Fibroblast of skin of scalp (primary cell): ENCODE measurements at regions not wholly inside any gene's neighbourhood (a gene's known extent, or its start where the extent isn't known, plus 50 kb on each side); places are given as distances from the start of the nearest gene placed in this dataset.
"Not testable (repeated sequence)": the region's sequence is repeated elsewhere in the genome, so short reads cannot be mapped to it uniquely, and the experiment has no call there.

Experiments
- DNase-seq: peaks from one replicate; pipeline ENCODE4 v3.0.0-alpha.2; 2013

- DNase-seq: no peak
These were observed 132.3 kb downstream of the CSNK2A3 start for GRCh38 chr11:11220786-11221185.

- DNase-seq: no peak
These were observed 134.4 kb downstream of the CSNK2A3 start for GRCh38 chr11:11218629-11218986.

DNA sequence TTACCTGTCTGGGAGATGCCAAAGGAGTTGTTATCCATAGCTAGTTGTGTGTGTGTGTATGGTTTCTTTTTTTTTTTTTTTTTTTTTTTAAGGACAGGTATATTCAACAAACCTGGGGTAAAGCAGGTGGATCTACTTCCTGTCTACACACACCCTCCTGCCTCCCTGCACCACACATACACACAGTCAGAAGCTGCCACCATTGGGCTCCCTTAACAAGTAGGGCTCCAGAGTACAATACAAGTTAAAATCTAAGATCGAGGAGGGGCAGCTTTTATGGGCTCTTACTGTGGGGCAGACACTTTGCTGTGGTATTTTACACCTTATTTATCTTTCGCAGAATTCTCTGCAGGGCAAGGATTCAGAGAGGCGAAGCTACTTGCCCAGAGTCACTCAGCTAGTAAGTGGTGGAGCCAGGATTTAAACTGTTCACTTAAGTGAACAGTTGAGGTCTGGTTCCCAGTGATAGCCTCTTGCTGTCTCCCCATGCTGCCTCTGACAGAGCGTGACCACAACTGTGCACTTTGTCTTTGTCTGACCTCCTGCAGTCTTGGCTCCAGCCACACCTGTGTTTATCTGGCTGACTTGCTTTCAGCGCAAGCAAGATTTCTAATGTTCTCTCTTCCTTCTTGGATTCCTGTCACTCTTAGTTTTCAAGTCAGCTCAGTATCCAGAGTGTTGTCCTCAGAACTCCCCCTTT, 135.0 kb downstream of the CSNK2A3 start:
- DNase-seq: no peak

- no peak for DNase-seq
These were observed 135.6 kb downstream of the CSNK2A3 start for GRCh38 chr11:11217289-11217928.

GRCh38 chr11:11215944-11216343, 137.1 kb downstream of the CSNK2A3 start:
- no peak for DNase-seq

DNA sequence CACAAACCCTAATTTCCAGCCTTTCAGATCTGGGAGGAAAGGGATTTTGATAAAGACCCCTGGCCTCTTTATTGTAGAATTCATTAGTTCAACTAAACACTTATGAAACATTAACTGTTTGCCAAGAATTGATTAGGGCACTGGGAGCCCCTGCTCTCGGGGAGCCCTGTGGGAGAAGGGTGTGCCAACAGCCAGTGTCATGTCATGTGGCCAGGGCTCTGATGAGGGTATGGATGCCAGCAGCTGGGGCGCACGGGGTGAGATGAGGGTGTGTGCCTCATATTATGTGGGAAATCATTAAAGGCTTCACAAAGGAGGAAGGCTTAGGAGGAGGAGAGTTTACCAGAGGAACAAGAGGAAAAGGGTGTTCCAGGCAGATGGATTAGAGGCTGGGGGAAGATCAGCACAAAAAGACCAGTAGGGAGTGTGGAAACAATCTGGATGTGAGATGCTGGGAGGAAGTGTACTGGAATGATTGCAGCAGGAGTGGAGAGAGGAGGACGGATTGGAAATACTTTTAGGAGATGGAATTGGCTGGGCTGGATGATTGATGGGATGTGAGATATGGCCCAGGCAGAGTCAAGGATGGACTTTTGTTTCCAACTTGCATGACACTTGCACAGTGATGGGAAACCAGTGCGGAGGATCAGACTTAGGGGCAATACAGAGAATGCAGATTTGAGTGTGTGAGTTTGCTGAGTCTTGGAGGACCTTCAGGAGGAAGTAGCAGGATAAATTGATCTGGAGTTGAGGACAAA, 137.8 kb downstream of the CSNK2A3 start:
- DNase-seq: no peak

DNA sequence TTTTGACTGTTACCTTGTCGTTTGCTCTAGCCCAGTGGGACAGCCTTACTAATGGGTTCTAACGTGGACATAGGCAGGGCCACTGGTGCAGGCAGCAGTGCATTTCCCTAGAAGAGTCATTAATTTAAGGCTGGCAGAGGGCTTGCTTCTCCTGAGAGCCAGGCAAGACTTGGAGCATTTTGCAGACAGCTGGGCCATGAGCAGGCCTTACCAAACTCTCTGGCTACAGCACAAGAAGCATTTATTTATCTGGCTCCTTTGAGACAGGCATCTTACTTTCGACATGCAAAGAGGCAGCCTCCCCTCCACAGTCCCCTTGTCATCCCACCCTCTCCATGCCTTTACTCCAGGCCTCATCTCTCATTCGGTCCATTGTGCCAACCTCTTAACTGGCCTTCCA, 139.9 kb downstream of the CSNK2A3 start:
- no peak for DNase-seq

DNA sequence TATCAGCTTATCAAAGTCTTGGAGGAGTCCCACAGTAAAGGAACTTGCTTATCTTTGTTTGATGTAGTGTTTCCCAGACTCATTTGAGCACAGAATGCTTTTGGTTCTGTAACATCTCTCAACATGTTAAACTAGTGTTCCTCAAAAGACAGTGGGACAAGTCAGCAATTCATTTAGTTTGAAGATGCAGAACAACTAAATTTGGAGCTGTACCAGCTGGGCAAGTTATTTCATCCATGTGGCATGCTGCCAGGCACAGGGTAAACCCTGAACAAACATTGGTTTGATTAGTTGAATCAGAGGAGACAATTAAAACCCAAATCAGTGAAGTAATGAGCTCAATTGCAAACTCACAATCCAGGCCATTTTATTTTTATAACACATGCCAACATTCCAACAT, 141.2 kb downstream of the CSNK2A3 start:
- no peak for DNase-seq

- no peak for DNase-seq
These were observed 141.9 kb downstream of the CSNK2A3 start for GRCh38 chr11:11211186-11211585.

DNA sequence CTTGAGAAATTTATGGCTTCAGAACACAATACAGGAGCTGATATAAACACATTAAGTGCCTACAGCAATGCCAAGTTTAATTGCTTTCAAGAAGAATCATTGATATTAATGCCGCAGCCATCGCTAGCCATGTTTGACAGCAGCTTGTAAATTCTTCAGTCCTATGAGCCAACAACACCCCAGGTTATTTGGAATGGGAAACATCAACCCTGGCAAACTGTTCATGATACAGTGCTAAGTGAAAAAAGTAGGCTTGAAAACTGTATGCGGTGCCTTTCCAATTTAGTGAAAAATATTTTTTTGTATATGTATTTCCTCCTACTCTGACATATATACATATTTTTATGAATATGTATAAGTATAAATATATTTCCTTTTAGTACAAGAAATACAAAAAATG, 142.6 kb downstream of the CSNK2A3 start:
- no peak for DNase-seq

DNA sequence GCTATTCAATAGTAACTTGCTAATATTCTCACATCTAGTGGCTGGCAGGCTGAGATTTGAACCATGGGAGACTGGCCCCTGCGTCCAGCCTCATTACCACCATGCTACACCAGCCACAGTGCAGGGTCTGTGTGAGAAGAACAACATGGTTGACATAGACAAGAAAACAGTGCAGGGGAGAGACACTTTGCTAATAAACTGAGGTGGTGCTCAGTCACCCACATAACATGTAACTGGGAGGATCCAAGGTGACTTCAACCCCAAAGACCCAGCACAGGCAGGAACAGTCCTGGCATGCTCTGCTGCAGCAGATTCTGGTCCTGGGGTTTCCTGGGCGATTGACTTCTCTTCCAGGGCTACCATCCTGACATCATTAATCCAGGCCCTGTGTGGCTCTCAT, 143.1 kb downstream of the CSNK2A3 start:
- DNase-seq: no peak

GRCh38 chr11:11208994-11209393, 144.1 kb downstream of the CSNK2A3 start:
- DNase-seq: no peak

GRCh38 chr11:11207428-11207827, 145.6 kb downstream of the CSNK2A3 start:
- peak; percentile 14 for DNase-seq

DNA sequence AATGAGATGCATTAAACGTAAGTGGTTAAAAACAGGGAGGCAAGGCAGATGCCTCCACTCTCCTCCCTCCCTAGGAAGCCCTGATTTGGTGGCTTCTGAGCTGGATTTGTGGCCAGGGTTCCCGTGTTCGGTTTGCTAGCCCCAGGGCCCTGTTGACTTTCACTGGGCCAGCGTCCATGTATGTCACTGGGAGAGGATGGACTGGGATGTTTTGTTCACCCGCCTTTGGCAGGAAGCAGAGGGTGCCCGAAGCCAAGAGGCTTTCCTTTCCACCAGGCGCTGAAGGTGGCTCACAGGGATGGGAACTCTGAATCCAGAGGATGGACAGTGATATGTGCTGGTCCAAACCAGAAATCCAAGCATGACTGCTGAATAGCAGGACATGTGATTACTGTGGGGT, 146.6 kb downstream of the CSNK2A3 start:
- DNase-seq: no peak

GRCh38 chr11:11202885-11203284, 150.2 kb downstream of the CSNK2A3 start:
- DNase-seq: no peak

DNA sequence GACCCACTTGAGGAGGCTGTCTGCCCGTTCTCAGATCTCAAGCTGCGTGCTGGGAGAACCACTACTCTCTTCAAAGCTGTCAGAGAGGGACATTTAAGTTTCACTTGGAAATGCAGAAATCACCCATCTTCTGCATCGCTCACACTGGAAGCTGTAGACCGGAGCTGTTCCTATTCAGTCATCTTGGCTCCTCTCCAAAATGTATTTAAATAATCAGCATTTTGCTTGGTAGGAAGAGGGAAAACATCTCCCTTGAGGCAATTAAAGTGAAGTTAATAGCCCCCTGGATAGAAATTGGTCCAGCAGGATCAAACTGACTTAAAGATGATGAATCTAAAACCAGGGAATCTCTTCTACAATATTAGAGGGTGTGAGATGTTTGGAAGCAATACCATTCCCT, 151.7 kb downstream of the CSNK2A3 start:
- DNase-seq: not testable (repeated sequence)

- DNase-seq: no peak
These were observed 160.5 kb downstream of the CSNK2A3 start for GRCh38 chr11:11192541-11192940.

GRCh38 chr11:11189506-11189905, 163.5 kb downstream of the CSNK2A3 start:
- no peak for DNase-seq

GRCh38 chr11:11186249-11186648, 166.8 kb downstream of the CSNK2A3 start:
- DNase-seq: no peak

GRCh38 chr11:11182261-11182660, 170.8 kb downstream of the CSNK2A3 start:
- no peak for DNase-seq

DNA sequence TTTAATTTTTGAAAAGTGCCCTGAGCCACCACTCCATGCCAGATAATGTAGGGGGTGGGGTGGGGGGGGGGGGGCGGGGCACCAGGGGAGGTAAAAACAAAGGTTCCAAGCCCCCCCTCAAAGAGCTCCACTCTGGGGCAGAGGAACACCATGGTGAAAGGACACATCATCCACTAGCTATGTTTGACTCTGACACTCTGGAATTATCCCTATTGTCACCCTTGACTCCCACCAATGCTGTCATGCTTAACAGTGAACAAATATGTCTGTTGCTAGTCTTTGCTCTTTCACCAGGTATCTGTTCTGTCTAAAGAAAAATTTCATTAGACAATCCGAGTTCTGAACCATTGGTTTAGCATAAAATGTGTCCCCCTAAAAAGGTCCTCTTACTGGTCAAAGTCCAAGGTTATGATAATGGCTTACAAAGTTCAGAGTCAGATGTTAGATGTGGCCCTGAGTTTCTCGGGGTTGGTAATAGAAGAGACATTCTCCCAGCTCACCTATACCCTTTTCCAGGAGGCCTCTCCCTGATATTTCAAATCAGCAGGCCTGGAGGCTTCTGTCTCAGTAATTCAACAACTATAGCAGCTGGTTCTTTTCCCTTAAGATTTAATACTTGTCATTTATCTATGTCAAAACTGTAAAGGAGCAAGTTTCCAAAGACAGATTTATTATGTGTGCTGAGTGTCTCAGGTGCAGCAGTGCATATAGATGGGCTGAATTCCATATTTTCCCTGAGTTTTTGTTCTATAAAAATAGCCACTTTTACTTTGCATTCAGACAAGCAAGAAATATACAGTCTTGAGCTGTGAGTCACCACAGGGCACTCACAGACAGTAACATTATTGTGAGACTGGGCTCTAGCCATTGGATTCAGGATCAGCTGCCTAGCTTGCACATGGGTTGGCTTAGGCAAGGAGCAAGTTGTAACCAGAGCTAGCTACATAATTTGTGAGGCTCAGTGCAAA, 174.1 kb downstream of the CSNK2A3 start:
- peak; percentile 88 for DNase-seq

DNA sequence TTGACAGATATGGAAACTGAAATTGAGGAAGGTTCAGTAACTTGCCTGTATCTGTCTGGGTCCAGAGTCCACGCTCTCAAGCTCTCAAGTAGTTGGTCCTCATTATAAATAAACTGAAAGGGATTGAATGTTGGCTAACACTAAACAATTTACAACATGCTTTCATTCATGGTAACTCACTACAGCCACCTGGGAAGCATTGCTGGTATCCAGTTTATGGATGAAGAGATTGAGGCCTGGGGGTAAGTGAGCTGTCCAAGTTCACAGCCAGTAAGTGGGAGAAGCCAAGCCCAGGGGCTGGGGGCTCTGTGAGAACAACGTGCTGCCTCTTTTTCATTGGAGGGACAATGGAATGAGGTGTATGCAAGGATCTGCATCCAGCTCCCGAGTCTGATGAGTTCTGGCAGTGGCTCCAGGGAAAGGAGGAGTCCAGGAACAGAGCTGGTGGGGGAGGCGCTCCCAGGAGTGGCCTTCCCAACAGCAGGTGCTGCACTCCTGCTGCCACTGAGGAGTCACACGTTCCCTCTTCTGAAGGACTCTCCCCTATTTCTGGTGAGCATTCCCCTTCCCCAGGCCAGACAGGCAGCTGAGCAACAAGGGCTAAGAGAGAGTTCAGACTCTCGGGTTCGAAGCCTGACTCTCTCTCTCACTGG, 175.8 kb downstream of the CSNK2A3 start:
- no peak for DNase-seq
